HG03097 (cell line): ENCODE measurements at regions not wholly inside any gene's neighbourhood (a gene's known extent, or its start where the extent isn't known, plus 50 kb on each side); places are given as distances from the start of the nearest gene placed in this dataset.
A peak's percentile ranks its signal among the peaks of the same experiment; 100 is the strongest.
"Not testable (repeated sequence)": the region's sequence is repeated elsewhere in the genome, so short reads cannot be mapped to it uniquely, and the experiment has no call there.

Experiments
- ATAC-seq: cut with Tn5 transposase; IDR thresholded peaks from one replicate; pipeline ENCODE4 v1.9.1; 2021; ENCODE audit not compliant: unreplicated experiment, low FRiP score

DNA sequence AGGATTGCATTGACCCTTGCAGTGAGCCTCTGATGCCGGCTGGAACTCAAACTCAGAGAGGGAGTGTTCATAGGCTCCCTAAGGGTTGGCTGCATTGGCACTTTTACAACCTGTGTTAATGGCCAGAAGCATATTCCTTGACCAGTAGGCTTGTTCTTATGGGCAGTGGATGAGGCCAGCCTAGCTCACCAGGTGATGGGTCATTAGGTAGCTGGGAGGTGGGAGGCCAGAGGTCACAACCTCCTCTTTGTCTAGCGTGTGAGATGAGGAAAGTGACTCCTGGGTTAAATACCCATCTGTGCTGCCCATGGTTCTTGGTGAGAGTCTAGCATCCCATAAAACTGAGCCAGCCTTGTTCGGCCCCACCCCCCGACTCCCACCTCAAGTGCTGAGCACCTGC is 275.7 kb upstream of the CTNNB1 start:
- no peak for ATAC-seq

GRCh38 chr3:40924559-40925141 is 274.7 kb upstream of the CTNNB1 start:
- ATAC-seq, result no peak

DNA sequence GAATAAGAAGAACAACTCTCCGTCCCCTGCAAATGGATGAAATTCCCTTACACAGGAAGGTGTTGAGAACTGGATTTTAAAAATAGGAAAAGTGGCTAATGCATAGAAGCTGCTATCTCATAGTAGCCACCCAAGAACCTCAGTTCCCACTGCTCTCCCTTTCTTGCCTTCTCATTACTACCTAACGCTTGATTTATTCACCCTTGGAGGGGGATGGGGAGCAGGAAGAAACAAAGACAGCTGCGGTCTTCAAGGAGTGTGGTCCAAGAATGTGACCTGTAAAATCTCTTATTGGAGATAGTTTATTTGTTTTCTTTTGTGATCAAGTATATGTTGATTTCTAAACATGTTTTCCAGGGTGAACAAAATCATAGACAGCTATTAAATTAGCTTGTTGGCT is 274.1 kb upstream of the CTNNB1 start:
- ATAC-seq, result no peak

DNA sequence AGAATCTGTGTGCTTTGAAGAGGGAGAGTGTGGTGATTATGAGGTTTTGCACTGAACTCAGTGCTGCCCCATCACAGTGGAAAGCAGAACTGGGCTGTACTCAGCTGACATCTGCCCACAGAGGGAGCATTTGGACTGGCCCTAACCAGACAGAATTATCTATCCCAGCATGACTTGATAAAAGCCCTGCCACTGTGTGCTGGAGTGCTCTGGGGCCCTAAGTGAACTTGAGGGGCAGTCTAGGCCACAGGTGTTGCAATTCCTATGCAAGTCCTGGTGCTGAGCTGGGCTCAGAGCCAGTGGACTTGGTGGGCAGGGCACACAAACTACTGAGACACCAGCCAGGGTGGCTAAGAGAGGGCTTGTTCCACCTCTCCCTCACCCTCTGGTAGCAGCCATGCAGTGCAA is 269.2 kb upstream of the CTNNB1 start:
- no peak for ATAC-seq

GRCh38 chr3:40930756-40931155 is 268.5 kb upstream of the CTNNB1 start:
- ATAC-seq, result no peak

DNA sequence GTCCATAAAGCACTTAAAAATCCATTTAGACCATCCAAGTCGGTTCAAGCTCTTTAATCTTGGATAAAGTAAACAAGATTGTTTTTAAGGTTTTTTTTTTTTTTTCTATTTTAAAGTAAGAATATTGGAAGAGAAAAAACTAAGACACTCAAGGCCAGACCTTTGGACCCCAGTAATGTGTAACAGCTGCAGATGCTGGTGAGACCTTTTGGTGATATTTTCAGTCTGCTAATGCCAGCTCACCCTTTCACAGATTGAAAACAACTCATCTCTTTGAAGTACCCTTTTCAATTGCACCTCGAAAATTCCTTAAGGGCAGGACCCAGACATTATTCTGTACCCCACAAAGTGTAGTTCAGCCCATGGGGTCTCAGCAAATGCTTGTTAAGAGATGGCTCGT is 260.7 kb upstream of the CTNNB1 start:
- no peak for ATAC-seq

GRCh38 chr3:40939030-40939740 is 260.1 kb upstream of the CTNNB1 start:
- no peak for ATAC-seq

DNA sequence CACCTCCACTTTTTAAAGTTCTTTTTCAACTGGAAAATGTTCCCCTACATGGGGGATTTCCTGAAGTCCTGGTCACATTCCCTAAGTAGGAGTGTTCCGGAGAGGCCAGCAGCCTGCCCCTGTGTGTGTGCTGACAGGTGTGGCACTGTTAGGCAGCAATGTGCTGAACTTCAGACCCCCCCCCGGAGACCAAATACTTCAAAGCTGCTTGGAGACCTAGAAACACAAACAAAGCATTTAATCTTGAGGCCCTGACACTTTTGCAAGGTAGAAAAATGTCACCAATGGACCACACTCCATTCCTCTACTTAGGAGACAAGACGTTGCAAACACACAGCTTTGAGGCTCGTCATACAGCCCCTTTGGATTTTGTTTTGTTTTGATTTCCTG is 259.6 kb upstream of the CTNNB1 start:
- ATAC-seq, result no peak

DNA sequence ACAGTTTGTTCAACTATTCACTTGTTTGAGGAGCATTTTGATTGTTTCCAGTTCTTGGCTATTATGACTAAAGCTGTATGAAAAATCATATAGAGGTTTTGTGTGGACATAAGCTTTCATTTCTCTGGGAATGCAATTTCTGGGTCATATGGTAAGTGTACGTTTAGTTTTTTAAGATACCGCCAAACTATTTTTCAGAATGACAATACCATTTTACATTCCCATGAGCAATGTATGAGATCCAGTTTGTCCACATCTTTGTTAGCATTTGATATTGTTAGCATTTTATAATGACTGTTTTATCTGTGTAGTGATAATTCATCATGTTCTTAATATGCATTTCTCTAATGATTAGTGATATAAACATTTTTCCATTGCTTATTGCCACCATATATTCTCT is 258.7 kb upstream of the CTNNB1 start:
- ATAC-seq, result no peak

DNA sequence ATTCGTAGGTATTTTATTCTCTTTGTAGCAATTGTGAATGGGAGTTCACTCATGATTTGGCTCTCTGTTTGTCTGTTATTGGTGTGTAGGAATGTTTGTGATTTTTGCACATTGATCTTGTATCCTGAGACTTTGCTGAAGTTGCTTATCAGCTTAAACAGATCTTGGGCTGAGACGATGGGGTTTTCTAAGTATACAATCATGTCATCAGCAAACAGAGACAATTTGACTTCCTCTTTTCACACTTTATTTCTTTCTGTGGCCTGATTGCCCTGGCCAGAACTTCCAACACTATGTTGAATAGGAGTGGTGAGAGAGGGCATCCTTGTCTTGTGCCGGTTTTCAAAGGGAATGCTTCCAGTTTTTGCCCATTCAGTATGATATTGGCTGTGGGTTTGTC is 252.3 kb upstream of the CTNNB1 start:
- ATAC-seq, result not testable (repeated sequence)

DNA sequence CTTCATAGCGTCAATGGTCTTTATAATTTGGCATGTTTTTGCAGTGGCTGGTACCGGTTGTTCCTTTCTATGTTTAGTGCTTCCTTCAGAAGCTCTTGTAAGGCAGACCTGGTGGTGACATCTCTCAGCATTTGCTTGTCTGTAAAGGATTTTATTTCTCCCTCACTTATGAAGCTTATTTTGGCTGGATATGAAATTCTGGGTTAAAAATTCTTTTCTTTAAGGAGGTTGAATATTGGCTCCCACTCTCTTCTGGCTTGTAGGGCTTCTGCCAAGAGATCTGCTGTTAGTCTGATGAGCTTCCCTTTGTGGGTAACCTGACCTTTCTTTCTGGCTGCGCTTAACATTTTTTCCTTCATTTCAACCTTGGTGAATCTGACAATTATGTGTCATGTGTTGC is 250.0 kb upstream of the CTNNB1 start:
- ATAC-seq, result not testable (repeated sequence)

- ATAC-seq, result no peak
These were observed 247.7 kb upstream of the CTNNB1 start for GRCh38 chr3:40951636-40952035.

- ATAC-seq, result no peak
These were observed 238.0 kb upstream of the CTNNB1 start for GRCh38 chr3:40961104-40961857.

- ATAC-seq, result no peak
These were observed 236.6 kb upstream of the CTNNB1 start for GRCh38 chr3:40962721-40963120.

DNA sequence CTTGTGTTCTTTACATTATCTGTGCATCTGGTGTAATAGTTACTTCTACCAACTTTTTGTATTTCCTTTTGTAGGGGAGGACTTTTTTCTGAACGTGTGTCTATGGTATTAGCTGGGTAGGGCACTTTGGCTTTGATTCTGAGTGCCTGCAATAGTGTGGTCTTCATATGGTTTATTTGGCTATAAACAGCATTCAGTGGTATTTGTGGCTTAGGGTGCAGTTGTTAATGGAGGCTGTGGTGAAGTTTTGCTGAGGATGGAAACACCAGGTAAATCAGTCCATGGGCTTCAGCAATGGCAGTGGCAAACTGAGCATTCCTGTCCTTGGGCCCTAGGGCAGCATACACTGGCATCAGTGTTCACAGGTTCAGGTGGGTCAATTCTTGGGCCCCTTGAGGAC is 230.6 kb upstream of the CTNNB1 start:
- ATAC-seq, result no peak

GRCh38 chr3:40969341-40969740 is 230.0 kb upstream of the CTNNB1 start:
- no peak for ATAC-seq

GRCh38 chr3:40969756-40970466 is 229.4 kb upstream of the CTNNB1 start:
- ATAC-seq, result no peak

- ATAC-seq, result peak; percentile 98
These were observed 227.8 kb upstream of the CTNNB1 start for GRCh38 chr3:40971191-40972168.

DNA sequence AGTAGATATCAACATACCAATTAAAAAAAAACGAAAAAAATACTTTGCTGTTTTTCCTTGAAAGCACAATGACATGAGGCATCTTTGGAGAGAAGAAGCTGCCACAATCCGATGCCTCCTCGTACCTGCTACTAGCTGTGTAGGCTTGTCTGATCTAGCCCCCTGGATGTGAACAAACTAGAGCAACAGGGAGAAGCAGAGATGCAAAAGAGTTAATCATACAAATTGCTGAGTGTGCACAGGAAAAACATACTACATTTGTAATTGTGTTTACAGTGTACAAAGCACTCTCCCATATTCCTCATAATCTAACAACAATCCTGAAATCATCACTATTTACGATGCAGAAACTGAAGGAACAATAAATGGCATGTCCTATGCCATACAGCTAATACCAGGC is 227.0 kb upstream of the CTNNB1 start:
- ATAC-seq, result no peak

- ATAC-seq, result no peak
These were observed 226.2 kb upstream of the CTNNB1 start for GRCh38 chr3:40973141-40973540.
